Loucy (cell line): ENCODE measurements at regions not wholly inside any gene's neighbourhood (a gene's known extent, or its start where the extent isn't known, plus 50 kb on each side); places are given as distances from the start of the nearest gene placed in this dataset.

Source experiments
- H2AFZ ChIP-seq: fragments of 200-600 bp; sonication (generic); 2 replicates; pipeline ENCODE4 v1.6.0; 2016; ENCODE audit warnings: antibody characterized with exemption, mild to moderate bottlenecking, low read length, moderate library complexity
- H3F3A ChIP-seq: fragments of 200-600 bp; 2 replicates; pipeline ENCODE4 v1.6.0; 2016; ENCODE audit warnings: antibody characterized with exemption, low read depth, mild to moderate bottlenecking
- H3K27me3 ChIP-seq: fragments of 200-600 bp; sonication (generic); 2 replicates; pipeline ENCODE4 v1.6.1; 2014; ENCODE audit warnings: low read length, mild to moderate bottlenecking; ENCODE audit not compliant: insufficient read depth, poor library complexity, severe bottlenecking
- H3K36me3 ChIP-seq: fragments of 200-600 bp; sonication (generic); 2 replicates; pipeline ENCODE4 v1.6.1; 2016; ENCODE audit warnings: low read length; ENCODE audit not compliant: insufficient read depth
- H3K4me1 ChIP-seq: fragments of 200-600 bp; sonication (generic); 2 replicates; pipeline ENCODE4 v1.5.1; 2014; ENCODE audit warnings: low read length, mild to moderate bottlenecking; ENCODE audit not compliant: insufficient read depth, poor library complexity, severe bottlenecking
- H3K4me2 ChIP-seq: fragments of 200-600 bp; sonication (generic); 2 replicates; pipeline ENCODE4 v1.6.0; 2014; ENCODE audit warnings: antibody characterized with exemption, low read length, low read depth, mild to moderate bottlenecking; ENCODE audit not compliant: poor library complexity, severe bottlenecking
- H3K4me3 ChIP-seq: fragments of 200-600 bp; sonication (generic); 2 replicates; pipeline ENCODE4 v1.5.1; 2014; ENCODE audit warnings: low read length, mild to moderate bottlenecking, mixed read lengths; ENCODE audit not compliant: poor library complexity, severe bottlenecking
- H3K79me2 ChIP-seq: fragments of 200-600 bp; sonication (generic); 2 replicates; pipeline ENCODE4 v1.6.1; 2014; ENCODE audit warnings: low read length; ENCODE audit not compliant: insufficient read depth
- H3K9ac ChIP-seq: fragments of 200-600 bp; sonication (generic); 2 replicates; pipeline ENCODE4 v1.6.0; 2014; ENCODE audit warnings: mild to moderate bottlenecking, low read depth, low read length, moderate library complexity; ENCODE audit not compliant: poor library complexity, severe bottlenecking
- H3K9me2 ChIP-seq: fragments of 200-600 bp; sonication (generic); replicated peaks from 2 replicates; pipeline ENCODE4 v1.6.1; 2016; ENCODE audit warnings: low read depth, low read length, mixed read lengths
- H3K9me3 ChIP-seq: fragments of 200-600 bp; sonication (generic); 2 replicates; pipeline ENCODE4 v1.6.1; 2014; ENCODE audit warnings: mild to moderate bottlenecking, antibody characterized with exemption, low read length, low read depth; ENCODE audit not compliant: insufficient read depth
- H4K20me1 ChIP-seq: fragments of 200-600 bp; sonication (generic); 2 replicates; pipeline ENCODE4 v1.6.0; 2014; ENCODE audit warnings: antibody characterized with exemption, low read length, mild to moderate bottlenecking; ENCODE audit not compliant: insufficient read depth, poor library complexity, severe bottlenecking
- CTCF ChIP-seq: fragments of 200-600 bp; sonication (generic); conservative IDR thresholded peaks from 2 replicates; pipeline ENCODE4 v1.5.1; 2014; ENCODE audit warnings: mild to moderate bottlenecking, antibody characterized with exemption, low read length
- EZH2phosphoT487 ChIP-seq: fragments of 200-600 bp; IDR thresholded peaks from 2 replicates; pipeline ENCODE4 v1.6.1; 2018; ENCODE audit warnings: antibody characterized with exemption, mild to moderate bottlenecking, moderate library complexity, borderline replicate concordance

GRCh38 chr3:193157051-193157450, 84.0 kb upstream of the PLAAT1 start:
- Histone ChIP-seq H3K9ac (no peak overlapping the region), H3K9me2 (no peaks in the 10 kb centered on the region), H3K36me3 (no peaks in the 10 kb centered on the region), H3K4me2 (no peak overlapping the region), H3K4me1 (no peaks in the 10 kb centered on the region), H3F3A (no peaks in the 10 kb centered on the region), H3K9me3 (no peaks in the 10 kb centered on the region), H3K4me3 (no peak overlapping the region), H3K27me3 (no peaks in the 10 kb centered on the region), H3K79me2 (no peaks in the 10 kb centered on the region), H2AFZ (no peak overlapping the region), H4K20me1 (no peaks in the 10 kb centered on the region)
- TF ChIP-seq EZH2phosphoT487 (no peak), CTCF (no peak)

- H3K36me3 ChIP-seq = no peaks in the 10 kb centered on the region
- no peak overlapping the region for H3K9ac ChIP-seq
- no peak overlapping the region for H2AFZ ChIP-seq
- H3K79me2 ChIP-seq = no peaks in the 10 kb centered on the region
- TF ChIP-seq CTCF = no peak
- TF ChIP-seq EZH2phosphoT487 = no peak
- no peaks in the 10 kb centered on the region for H3K27me3 ChIP-seq
- H3K4me2 ChIP-seq = no peak overlapping the region
- H3K9me2 ChIP-seq = no peaks in the 10 kb centered on the region
- H4K20me1 ChIP-seq = no peaks in the 10 kb centered on the region
- no peaks in the 10 kb centered on the region for H3K9me3 ChIP-seq
- no peaks in the 10 kb centered on the region for H3K4me1 ChIP-seq
- no peak overlapping the region for H3K4me3 ChIP-seq
- H3F3A ChIP-seq = no peaks in the 10 kb centered on the region
Measured at GRCh38 chr3:193165431-193166120, 75.4 kb upstream of the PLAAT1 start.

- no peak overlapping the region for H3K4me3 ChIP-seq
- H3K79me2 ChIP-seq = no peaks in the 10 kb centered on the region
- no peaks in the 10 kb centered on the region for H3K36me3 ChIP-seq
- TF ChIP-seq EZH2phosphoT487 (no peak), CTCF (no peak)
- H3F3A ChIP-seq = no peaks in the 10 kb centered on the region
- no peaks in the 10 kb centered on the region for H3K9me2 ChIP-seq
- H2AFZ ChIP-seq = no peak overlapping the region
- H3K4me1 ChIP-seq = no peaks in the 10 kb centered on the region
- no peaks in the 10 kb centered on the region for H3K27me3 ChIP-seq
- H3K9me3 ChIP-seq = no peaks in the 10 kb centered on the region
- no peak overlapping the region for H3K4me2 ChIP-seq
- no peak overlapping the region for H3K9ac ChIP-seq
- no peaks in the 10 kb centered on the region for H4K20me1 ChIP-seq
Measured at GRCh38 chr3:193168931-193169330, 72.1 kb upstream of the PLAAT1 start.
